SU-DHL-6 (cell line): ENCODE measurements at regions not wholly inside any gene's neighbourhood (a gene's known extent, or its start where the extent isn't known, plus 50 kb on each side); places are given as distances from the start of the nearest gene placed in this dataset.
"Not testable (repeated sequence)": the region's sequence is repeated elsewhere in the genome, so short reads cannot be mapped to it uniquely, and the experiment has no call there.

Source experiments
- H2AFZ ChIP-seq: fragments of 200-600 bp; sonication (generic); 2 replicates; pipeline ENCODE4 v1.6.1; 2014; ENCODE audit warnings: low read depth, mild to moderate bottlenecking, moderate library complexity, mixed read lengths, antibody characterized with exemption, low read length; ENCODE audit not compliant: severe bottlenecking
- H3F3A ChIP-seq: fragments of 200-600 bp; shearing (Covaris generic); 2 replicates; pipeline ENCODE4 v1.6.0; 2016; ENCODE audit warnings: antibody characterized with exemption, mild to moderate bottlenecking; ENCODE audit not compliant: insufficient read depth
- H3K27ac ChIP-seq: fragments of 200-600 bp; sonication (generic); 2 replicates; pipeline ENCODE4 v1.5.1; 2016; ENCODE audit warnings: low read depth, mild to moderate bottlenecking, low read length, moderate library complexity, mixed read lengths
- H3K27me3 ChIP-seq: fragments of 200-600 bp; sonication (generic), shearing (Covaris generic); 2 replicates; pipeline ENCODE4 v1.6.0; 2014; ENCODE audit warnings: mild to moderate bottlenecking, low read length
- H3K36me3 ChIP-seq: fragments of 200-600 bp; sonication (generic); 2 replicates; pipeline ENCODE4 v1.6.1; 2014; ENCODE audit warnings: mild to moderate bottlenecking, low read length, mixed read lengths
- H3K4me2 ChIP-seq: fragments of 300-600, 200-600 bp; shearing (Covaris generic), sonication (generic); 2 replicates; pipeline ENCODE4 v1.6.0; 2014; ENCODE audit warnings: low read length, low read depth, mild to moderate bottlenecking; ENCODE audit not compliant: poor library complexity, severe bottlenecking
- H3K4me3 ChIP-seq: fragments of 200-600 bp; sonication (generic); 2 replicates; pipeline ENCODE4 v1.5.1; 2014; ENCODE audit warnings: antibody characterized with exemption, low read length, mild to moderate bottlenecking, mixed read lengths; ENCODE audit not compliant: insufficient read depth, poor library complexity, severe bottlenecking
- H3K79me2 ChIP-seq: fragments of 200-600 bp; sonication (generic); 2 replicates; pipeline ENCODE4 v1.6.1; 2014; ENCODE audit warnings: mild to moderate bottlenecking, low read length, moderate library complexity; ENCODE audit not compliant: insufficient read depth
- H3K9ac ChIP-seq: fragments of 200-600 bp; sonication (generic); 2 replicates; pipeline ENCODE4 v1.7.0; 2014; ENCODE audit warnings: mild to moderate bottlenecking, low read length
- H3K9me2 ChIP-seq: fragments of 200-600 bp; sonication (generic); replicated peaks from 2 replicates; pipeline ENCODE4 v1.6.1; 2014; ENCODE audit warnings: low read length; ENCODE audit not compliant: insufficient read depth
- H3K9me3 ChIP-seq: fragments of 200-600 bp; sonication (generic); 2 replicates; pipeline ENCODE4 v1.6.1; 2014; ENCODE audit warnings: low read length, mixed read lengths; ENCODE audit not compliant: insufficient read depth
- H4K20me1 ChIP-seq: fragments of 200-600 bp; sonication (generic); 2 replicates; pipeline ENCODE4 v1.6.1; 2014; ENCODE audit warnings: low read depth, mild to moderate bottlenecking, antibody characterized with exemption, low read length, moderate library complexity, mixed read lengths
- CTCF ChIP-seq: fragments of 200-600 bp; sonication (generic); IDR thresholded peaks from one replicate; pipeline ENCODE4 v1.5.1; 2017; ENCODE audit warnings: antibody characterized with exemption, mild to moderate bottlenecking, low read length, moderate library complexity; ENCODE audit not compliant: insufficient read depth, poor library complexity, severe bottlenecking
- EZH2phosphoT487 ChIP-seq: fragments of 200-600 bp; sonication (generic), shearing (Covaris generic); conservative IDR thresholded peaks from 2 replicates; pipeline ENCODE4 v1.6.1; 2018; ENCODE audit warnings: mild to moderate bottlenecking, antibody characterized with exemption, low read length, moderate library complexity, mixed read lengths

- Histone ChIP-seq H3K36me3 (no peaks in the 10 kb centered on the region), H3K79me2 (no peaks in the 10 kb centered on the region), H3K27ac (no peak overlapping the region), H3K9me3 (no peaks in the 10 kb centered on the region), H2AFZ (no peak overlapping the region), H3F3A (no peaks in the 10 kb centered on the region), H3K27me3 (no peaks in the 10 kb centered on the region), H3K9me2 (no peaks in the 10 kb centered on the region), H3K4me2 (no peak overlapping the region), H3K9ac (no peak overlapping the region), H3K4me3 (no peak overlapping the region), H4K20me1 (no peaks in the 10 kb centered on the region)
- no peak for TF ChIP-seq EZH2phosphoT487
- TF ChIP-seq CTCF, result no peak
Observed at GRCh38 chr5:50343715-50344114, 97.4 kb downstream of the EMB start.

GRCh38 chr5:50340757-50341156, 100.3 kb downstream of the EMB start:
- Histone ChIP-seq H4K20me1 (no peaks in the 10 kb centered on the region), H3K9me2 (no peaks in the 10 kb centered on the region), H3K4me3 (no peak overlapping the region), H3K4me2 (no peak overlapping the region), H3K79me2 (no peaks in the 10 kb centered on the region), H3K27ac (no peak overlapping the region), H3K9me3 (no peaks in the 10 kb centered on the region), H2AFZ (no peak overlapping the region), H3K9ac (no peak overlapping the region), H3F3A (no peaks in the 10 kb centered on the region), H3K36me3 (no peaks in the 10 kb centered on the region), H3K27me3 (no peaks in the 10 kb centered on the region)
- TF ChIP-seq EZH2phosphoT487 (no peak), CTCF (no peak)

GRCh38 chr5:50330633-50331032, 110.5 kb downstream of the EMB start:
- H3K4me2 ChIP-seq, H3K36me3 ChIP-seq, H3K27ac ChIP-seq: not testable (repeated sequence)

GRCh38 chr5:50328193-50328729, 112.8 kb downstream of the EMB start:
- no peaks in the 10 kb centered on the region for H3K9me2 ChIP-seq
- no peaks in the 10 kb centered on the region for H3K36me3 ChIP-seq
- TF ChIP-seq EZH2phosphoT487 (no peak), CTCF (no peak)
- H3F3A ChIP-seq, result no peaks in the 10 kb centered on the region
- H4K20me1 ChIP-seq, result no peaks in the 10 kb centered on the region
- H3K27me3 ChIP-seq, result no peaks in the 10 kb centered on the region
- H3K9me3 ChIP-seq, result no peaks in the 10 kb centered on the region
- no peak overlapping the region for H3K27ac ChIP-seq
- no peak overlapping the region for H2AFZ ChIP-seq
- no peak overlapping the region for H3K4me2 ChIP-seq
- no peaks in the 10 kb centered on the region for H3K79me2 ChIP-seq
- H3K4me3 ChIP-seq, result no peak overlapping the region
- H3K9ac ChIP-seq, result no peak overlapping the region

More at GRCh38 chr5:50330633-50331032, 110.5 kb downstream of the EMB start:
- H3K9me3 ChIP-seq, H3K79me2 ChIP-seq, H4K20me1 ChIP-seq, H3K4me3 ChIP-seq, H2AFZ ChIP-seq, H3K9ac ChIP-seq, H3F3A ChIP-seq, H3K9me2 ChIP-seq, H3K27me3 ChIP-seq: not testable (repeated sequence)
